Stimulated activated naive CD4-positive, alpha-beta T cell (primary cell): ENCODE measurements at regions not wholly inside any gene's neighbourhood (a gene's known extent, or its start where the extent isn't known, plus 50 kb on each side); places are given as distances from the start of the nearest gene placed in this dataset.

Source experiments
- DNase-seq, 6 experiments: peaks; one replicate each; lab custom pipeline; 2025; lab: John Stamatoyannopoulos, UW

- DNase-seq: no peak
These were observed 74.3 kb upstream of the SALL3 start for GRCh38 chr18:78905334-78905733.

DNA sequence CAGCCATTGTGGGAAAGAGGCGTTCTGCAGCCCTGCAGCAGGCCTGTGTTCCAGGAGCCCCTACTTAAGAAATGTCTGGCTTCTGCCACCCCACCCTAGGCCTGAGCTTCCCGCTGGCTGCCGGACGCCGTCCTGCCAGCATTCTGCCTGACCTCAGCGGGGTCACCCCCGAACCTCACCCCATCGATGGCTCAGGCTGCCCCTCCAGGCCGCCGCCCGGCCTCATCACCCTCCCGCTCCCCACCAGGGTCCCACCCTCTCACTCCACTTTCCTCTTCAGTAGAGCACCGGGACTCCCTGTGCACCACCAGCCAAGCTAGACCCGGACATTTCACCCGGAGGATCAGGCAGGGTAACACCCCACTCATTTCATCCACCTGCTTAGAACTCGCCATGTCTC lies 73.6 kb upstream of the SALL3 start:
- DNase-seq: no peak

DNA sequence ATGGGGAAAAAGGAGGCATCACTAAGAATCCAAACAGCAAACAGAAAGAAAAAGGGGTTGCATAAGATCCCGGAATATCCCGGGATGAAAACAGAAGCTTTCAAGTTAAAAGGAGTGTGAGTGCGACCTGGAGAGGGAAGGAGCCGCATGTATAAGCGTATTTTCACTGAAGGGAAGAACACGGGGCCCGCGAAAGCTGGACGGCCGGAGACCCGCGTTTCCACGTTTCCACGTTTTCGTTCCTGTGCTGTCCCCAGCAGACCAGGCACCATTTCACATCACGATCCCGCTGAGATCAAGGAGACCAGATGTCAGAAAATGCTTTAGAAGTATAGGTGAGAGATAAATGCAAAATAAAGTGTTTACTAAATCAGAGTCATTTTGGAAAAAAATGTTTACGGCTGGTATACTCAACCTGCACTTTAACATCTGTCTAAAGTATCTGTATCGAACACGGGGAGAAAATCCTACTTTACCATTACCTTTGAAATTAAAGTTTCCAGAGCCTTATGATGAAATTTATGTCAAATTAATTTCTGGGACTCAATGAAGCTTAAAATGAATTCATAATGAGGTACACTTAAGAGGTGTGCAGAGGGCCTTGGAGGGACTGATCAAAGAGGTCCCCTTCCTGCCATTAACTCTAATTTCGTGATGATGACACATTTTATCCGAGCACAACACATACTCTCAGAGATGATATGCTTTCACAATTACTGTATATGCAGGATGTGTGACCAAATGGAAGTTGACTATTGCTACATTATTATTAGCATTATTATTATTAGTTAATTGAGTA lies 71.0 kb upstream of the SALL3 start:
- DNase-seq: no peak

- DNase-seq: no peak
These were observed 67.8 kb upstream of the SALL3 start for GRCh38 chr18:78911751-78912283.

- no peak for DNase-seq
These were observed 67.3 kb upstream of the SALL3 start for GRCh38 chr18:78912336-78912735.

DNA sequence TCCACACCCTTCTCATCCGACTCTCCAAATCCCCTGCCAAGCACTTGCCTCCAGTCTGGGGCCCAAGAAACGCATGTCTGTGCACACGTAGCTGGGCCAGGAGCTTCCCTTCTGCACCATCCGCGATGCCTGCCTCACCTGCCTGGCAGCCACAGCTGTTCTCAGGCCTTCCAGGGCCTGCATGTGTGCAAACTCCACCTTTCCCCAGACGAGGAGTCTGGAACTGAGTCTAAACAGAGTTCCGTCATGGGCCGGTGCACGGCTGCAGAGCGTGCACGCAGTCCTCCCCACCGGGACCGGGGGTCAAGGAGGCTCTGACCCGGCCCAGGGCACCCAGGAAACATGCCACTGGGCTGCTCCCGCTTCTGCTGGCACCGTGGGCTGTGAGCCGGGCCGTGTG lies 66.8 kb upstream of the SALL3 start:
- DNase-seq: no peak

DNA sequence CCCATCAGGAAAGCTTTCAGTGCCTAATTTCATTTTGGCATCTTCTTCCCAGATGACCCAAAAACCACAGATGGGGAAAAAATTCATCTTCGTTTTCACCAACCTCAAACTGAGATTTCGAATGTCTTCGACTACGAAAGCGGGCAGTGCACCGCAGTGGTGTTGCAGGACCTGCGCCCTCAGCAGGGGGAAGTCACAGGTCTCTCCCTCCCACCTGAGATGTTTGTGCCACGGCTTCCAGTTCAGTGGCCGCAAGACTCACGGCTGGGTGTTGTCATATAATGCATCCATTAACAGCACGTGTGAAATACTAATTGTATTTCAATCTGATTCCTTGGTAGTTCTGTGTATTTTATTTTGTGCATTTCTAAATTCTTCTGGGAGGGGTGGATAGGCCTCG lies 66.2 kb upstream of the SALL3 start:
- DNase-seq: no peak

DNA sequence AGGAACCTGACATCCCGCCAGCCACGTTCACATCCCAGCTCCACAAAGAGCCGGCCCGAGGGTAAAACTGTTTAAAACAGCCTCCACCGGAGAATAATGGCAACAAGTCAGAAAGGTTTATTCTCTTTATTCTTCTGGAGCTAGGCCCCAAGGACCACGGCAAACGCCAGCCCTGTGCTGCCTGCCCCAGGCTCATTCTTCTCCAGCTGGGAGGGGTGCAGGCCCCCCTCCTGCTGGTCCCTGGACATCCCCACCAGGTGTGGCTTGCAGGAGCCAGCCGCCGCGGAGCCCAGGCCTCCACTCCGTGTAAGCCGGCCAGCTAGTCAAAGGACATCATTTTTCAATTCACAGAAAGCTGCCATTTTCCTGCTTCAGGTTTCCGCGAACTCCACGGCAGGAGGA lies 65.8 kb upstream of the SALL3 start:
- no peak for DNase-seq

GRCh38 chr18:78914249-78914935 lies 65.2 kb upstream of the SALL3 start:
- DNase-seq: no peak

GRCh38 chr18:78915446-78916008 lies 64.1 kb upstream of the SALL3 start:
- no peak for DNase-seq

GRCh38 chr18:78918707-78919106 lies 60.9 kb upstream of the SALL3 start:
- DNase-seq: no peak

- DNase-seq: no peak
These were observed 59.7 kb upstream of the SALL3 start for GRCh38 chr18:78919956-78920355.

GRCh38 chr18:78920456-78921138 lies 59.0 kb upstream of the SALL3 start:
- DNase-seq: no peak

- DNase-seq: no peak
These were observed 56.8 kb upstream of the SALL3 start for GRCh38 chr18:78922856-78923255.

DNA sequence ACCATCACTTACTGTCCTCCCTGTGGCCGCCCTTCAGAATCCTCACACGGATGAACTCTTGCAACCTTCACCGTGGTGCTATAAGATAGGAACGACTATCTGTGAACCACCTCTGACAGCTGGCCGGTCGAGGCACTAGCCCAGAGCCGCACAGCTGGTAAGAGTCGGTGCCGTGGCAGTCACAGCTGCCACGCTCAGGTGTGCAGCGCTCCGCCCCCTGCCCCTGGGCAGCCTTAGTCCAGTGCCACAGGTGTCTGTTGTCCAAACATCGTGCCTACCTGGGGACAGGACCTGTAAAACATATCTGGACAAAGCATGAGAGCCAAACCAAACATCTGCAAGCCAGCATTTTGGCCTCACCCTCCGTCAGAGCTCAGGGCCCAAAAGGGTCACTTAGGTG lies 55.3 kb upstream of the SALL3 start:
- DNase-seq: no peak

GRCh38 chr18:78924786-78925540 lies 54.7 kb upstream of the SALL3 start:
- no peak for DNase-seq

DNA sequence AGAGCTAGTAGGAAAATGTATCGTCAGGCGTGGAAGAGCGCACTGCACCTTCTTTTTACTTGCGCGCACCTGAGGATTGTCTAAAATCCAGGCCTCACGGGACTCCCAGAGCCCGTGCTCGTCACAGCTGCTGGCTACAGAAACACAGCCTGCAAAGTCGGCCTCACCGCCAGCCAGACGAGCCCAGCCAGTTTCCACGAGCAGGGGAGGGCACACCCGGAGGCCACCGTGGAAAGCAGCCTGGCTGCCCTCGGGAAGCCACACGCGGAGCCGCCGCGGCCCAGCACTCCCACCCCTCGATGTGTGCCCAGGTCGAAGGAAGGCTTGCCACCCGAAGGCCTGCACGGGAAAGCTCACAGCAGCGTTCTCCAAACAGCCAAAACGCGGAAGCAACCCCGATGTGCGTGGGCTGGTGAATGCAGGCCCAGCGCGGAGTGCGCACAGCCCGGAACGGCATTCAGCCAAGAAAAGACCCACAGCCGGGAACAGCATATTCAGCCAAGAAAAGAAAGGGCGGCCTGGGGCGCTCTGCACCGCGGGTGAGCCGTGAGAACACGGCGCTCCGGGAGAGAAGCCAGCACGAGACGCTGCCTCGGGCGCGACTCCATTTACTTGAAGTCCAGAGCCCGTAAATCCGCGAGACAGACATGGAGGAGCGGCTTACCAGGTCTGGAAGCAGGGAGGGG lies 53.9 kb upstream of the SALL3 start:
- no peak for DNase-seq

DNA sequence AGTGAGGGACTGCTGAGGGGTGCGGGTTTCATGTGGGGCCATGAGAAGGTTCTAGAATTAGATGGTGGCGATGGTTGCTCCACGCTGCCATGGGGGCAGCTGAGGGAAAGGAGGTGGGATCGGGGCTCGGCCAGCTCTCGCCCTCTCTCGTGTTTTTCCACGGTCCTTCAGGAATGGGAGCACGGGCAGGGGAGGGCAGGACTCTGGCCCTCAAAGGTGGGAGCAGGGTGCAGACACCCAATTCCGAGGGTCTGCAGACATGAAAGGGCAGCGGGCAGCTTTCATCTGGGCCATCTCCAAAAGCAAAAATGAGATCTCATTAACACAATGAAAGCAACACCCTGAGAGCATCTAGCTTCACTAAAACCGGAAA lies 53.4 kb upstream of the SALL3 start:
- no peak for DNase-seq

DNA sequence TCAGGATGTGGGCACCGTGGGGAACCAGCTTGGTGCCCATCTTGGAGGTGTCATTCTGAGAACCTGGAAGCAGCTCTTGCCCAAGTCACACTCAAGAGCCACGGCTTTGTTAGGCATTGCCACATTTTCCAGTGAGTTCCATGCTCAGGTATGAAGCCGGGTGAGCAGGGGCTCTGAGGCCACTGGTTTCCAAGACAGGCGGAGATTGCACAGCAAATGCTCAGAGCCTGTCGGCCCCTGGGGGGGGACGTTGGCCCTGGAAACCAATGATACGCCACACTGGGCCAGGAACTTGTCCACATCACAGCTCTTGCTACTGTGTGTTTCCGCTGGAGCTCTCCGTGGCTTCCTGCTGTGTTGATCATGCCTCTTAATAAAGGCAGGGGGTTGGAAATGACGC lies 52.5 kb upstream of the SALL3 start:
- DNase-seq: no peak

- no peak for DNase-seq
These were observed 52.0 kb upstream of the SALL3 start for GRCh38 chr18:78927616-78928015.

DNA sequence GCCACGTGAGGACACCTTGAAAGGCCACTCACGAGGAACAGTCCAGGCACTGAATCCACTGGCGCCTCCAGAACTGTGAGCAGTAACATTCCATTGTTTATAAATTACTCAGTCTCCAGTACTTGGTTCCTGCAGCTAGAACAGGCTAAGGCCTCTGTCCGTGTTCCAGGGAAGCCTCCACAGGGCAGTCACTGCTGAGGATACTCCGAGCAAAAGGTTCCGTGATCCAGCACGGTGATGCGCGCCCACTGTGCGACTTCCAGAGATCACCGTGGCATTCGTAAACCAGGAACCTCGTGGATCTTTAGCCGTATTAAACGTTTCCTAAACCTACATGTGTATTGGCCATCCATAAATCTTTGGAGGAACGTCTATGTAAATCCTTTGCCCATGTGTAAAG lies 51.5 kb upstream of the SALL3 start:
- DNase-seq: no peak
